Right lobe of liver (tissue), 4 donors: ENCODE measurements at regions not wholly inside any gene's neighbourhood (a gene's known extent, or its start where the extent isn't known, plus 50 kb on each side); places are given as distances from the start of the nearest gene placed in this dataset.

Experiments used
- CTCF ChIP-seq, 4 donors: fragments of 200-600 bp in 3 of 4; fragments of 450-650 bp in 1 of 4; IDR thresholded peaks; one replicate each; pipeline versions ENCODE4 v1.5.1 to v1.8.0; 2016 to 2022; ENCODE audit warnings: antibody characterized with exemption in 4 of 4, mild to moderate bottlenecking in 2 of 4
- POLR2A ChIP-seq: fragments of 450-650 bp; IDR thresholded peaks from one replicate; pipeline ENCODE4 v1.6.1; 2017; ENCODE audit warnings: antibody characterized with exemption, mild to moderate bottlenecking
- donor health status: DM: no; HTN: no; CAD: no.
- donor health status: DM: no; HTN: no; CAD: no.
- donor health status: DM: no; HTN: yes; CAD: no.

GRCh38 chr10:10311966-10312365 lies 705.7 kb upstream of the CELF2 start:
- TF ChIP-seq CTCF (IDR thresholded peaks at IDR 0.05) (no peak), POLR2A (no peak)
